ENCODE measurements at regions not wholly inside any gene's neighbourhood (a gene's known extent, or its start where the extent isn't known, plus 50 kb on each side); places are given as distances from the start of the nearest gene placed in this dataset.

DNA sequence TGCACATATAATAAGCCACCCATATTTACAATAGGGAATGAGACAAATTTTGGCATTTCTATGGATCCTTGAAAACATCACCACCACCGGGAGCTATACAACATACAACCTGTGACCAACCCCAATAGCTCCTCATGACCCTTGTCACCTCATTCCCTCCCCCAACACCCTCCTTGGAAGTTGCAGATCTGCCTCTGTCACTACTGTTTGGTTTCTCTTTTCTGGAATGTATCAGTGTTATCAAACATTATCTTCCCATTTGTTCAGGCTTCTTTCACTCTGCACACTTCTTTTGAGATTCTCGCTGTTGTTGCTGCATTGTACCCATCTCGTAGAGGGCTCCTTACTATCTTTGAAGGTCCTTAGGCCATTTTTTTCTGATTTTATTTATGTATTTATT, 75.6 kb downstream of the ZNF280B start:
- TF ChIP-seq, protein P1, sequence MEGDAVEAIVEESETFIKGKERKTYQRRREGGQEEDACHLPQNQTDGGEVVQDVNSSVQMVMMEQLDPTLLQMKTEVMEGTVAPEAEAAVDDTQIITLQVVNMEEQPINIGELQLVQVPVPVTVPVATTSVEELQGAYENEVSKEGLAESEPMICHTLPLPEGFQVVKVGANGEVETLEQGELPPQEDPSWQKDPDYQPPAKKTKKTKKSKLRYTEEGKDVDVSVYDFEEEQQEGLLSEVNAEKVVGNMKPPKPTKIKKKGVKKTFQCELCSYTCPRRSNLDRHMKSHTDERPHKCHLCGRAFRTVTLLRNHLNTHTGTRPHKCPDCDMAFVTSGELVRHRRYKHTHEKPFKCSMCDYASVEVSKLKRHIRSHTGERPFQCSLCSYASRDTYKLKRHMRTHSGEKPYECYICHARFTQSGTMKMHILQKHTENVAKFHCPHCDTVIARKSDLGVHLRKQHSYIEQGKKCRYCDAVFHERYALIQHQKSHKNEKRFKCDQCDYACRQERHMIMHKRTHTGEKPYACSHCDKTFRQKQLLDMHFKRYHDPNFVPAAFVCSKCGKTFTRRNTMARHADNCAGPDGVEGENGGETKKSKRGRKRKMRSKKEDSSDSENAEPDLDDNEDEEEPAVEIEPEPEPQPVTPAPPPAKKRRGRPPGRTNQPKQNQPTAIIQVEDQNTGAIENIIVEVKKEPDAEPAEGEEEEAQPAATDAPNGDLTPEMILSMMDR (conservative IDR thresholded peaks at IDR 0.05; ENCODE audit: low read depth, low read length) = no peak
- TF ChIP-seq POLR2A (IDR thresholded peaks at IDR 0.05; ENCODE audit: low read depth, low read length) (no peak), SMC3 (IDR thresholded peaks at IDR 0.05; ENCODE audit: low read depth, low read length) (no peak), CHD1 (IDR thresholded peaks at IDR 0.05; ENCODE audit: low read depth, low read length) (no peak), FOS (IDR thresholded peaks at IDR 0.05; ENCODE audit: low read depth, low read length) (no peak), RCOR1 (IDR thresholded peaks at IDR 0.05; ENCODE audit: insufficient replicate concordance, low read length) (no peak), CEBPB (IDR thresholded peaks at IDR 0.05; ENCODE audit: low read depth, low read length) (no peak), RAD21 (IDR thresholded peaks at IDR 0.05; ENCODE audit: low read length) (no peak), BHLHE40 (IDR thresholded peaks at IDR 0.05; ENCODE audit: low read depth, low read length) (no peak)
- TF ChIP-seq, protein P2, sequence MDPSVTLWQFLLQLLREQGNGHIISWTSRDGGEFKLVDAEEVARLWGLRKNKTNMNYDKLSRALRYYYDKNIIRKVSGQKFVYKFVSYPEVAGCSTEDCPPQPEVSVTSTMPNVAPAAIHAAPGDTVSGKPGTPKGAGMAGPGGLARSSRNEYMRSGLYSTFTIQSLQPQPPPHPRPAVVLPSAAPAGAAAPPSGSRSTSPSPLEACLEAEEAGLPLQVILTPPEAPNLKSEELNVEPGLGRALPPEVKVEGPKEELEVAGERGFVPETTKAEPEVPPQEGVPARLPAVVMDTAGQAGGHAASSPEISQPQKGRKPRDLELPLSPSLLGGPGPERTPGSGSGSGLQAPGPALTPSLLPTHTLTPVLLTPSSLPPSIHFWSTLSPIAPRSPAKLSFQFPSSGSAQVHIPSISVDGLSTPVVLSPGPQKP (IDR thresholded peaks at IDR 0.05; ENCODE audit: borderline replicate concordance, low read depth, low read length) = no peak

Measured in IMR-90 (cell line).